ENCODE measurements at regions not wholly inside any gene's neighbourhood (a gene's known extent, or its start where the extent isn't known, plus 50 kb on each side); places are given as distances from the start of the nearest gene placed in this dataset.

DNA sequence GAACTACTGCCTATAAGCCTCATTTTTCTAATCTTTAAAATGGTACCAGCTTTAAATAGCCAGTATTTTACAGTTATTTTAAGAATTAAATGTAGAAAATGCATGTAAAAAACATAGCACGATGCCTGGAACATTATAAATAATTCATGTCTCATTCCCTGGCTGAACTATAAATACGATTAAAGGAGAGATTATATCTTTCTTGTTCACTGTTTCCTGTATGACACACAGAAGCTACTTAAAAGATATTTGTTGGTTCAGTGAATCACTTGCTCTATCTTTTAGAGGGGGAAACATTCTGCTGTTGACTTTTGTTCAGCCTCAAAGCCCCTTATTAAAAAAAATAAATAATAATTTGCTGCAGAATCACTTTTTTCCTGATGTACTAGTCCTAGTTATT lies 406.9 kb downstream of the LRFN5 start:
- DNase-seq (ENCODE audit: low read depth, low spot score) (no peak), FAIRE-seq (no peak)
- Histone ChIP-seq H3K9me1 (replicated peaks; ENCODE audit: control insufficient read depth, extremely low read depth, insufficient read depth, low read length) (no peaks in the 10 kb centered on the region), H3K4me2 (ENCODE audit: insufficient read depth, low read length) (no peak overlapping the region), H3K4me3 (replicated peaks in 1 of 3; ENCODE audit: insufficient read depth in 1 of 3, low read depth in 1 of 3, low read length in 3 of 3) (no peak overlapping the region), H3K79me2 (ENCODE audit: control insufficient read depth, insufficient read depth, low read length) (no peaks in the 10 kb centered on the region), H3K27ac (ENCODE audit: insufficient read depth, low read depth, low read length) (no peak overlapping the region), H2AFZ (ENCODE audit: low read depth, low read length) (no peak overlapping the region), H3K36me3 (ENCODE audit: control insufficient read depth in 2 of 2, extremely low read depth in 1 of 2, insufficient read depth in 2 of 2, low read length in 2 of 2) (no peaks in the 10 kb centered on the region), H3K9ac (replicated peaks; ENCODE audit: extremely low read depth, insufficient read depth, low read length) (no peak overlapping the region), H4K20me1 (replicated peaks; ENCODE audit: control insufficient read depth, extremely low read depth, insufficient read depth, low read length) (no peaks in the 10 kb centered on the region), H3K9me3 (replicated peaks; ENCODE audit: control insufficient read depth, insufficient read depth, low read length) (no peaks in the 10 kb centered on the region), H3K4me1 (ENCODE audit: control insufficient read depth, extremely low read depth, insufficient read depth, low read length) (no peaks in the 10 kb centered on the region), H3K27me3 (ENCODE audit: control insufficient read depth in 2 of 2, insufficient read depth in 2 of 2, low read length in 2 of 2) (no peaks in the 10 kb centered on the region)
- TF ChIP-seq EZH2 (IDR thresholded peaks at IDR 0.05; ENCODE audit: borderline replicate concordance, low read depth, low read length, severe bottlenecking) (no peak), FOS (IDR thresholded peaks at IDR 0.05; ENCODE audit: borderline replicate concordance, insufficient read depth, low read length) (no peak), JUN (IDR thresholded peaks at IDR 0.05; ENCODE audit: borderline replicate concordance, insufficient read depth, insufficient read length, low read depth) (no peak), POLR2A (IDR thresholded peaks at IDR 0.05; ENCODE audit: low read depth, low read length) (no peak), MYC (IDR thresholded peaks at IDR 0.05; ENCODE audit: low read depth, low read length) (no peak), GATA2 (IDR thresholded peaks at IDR 0.05; ENCODE audit: insufficient read depth, insufficient read length, low read depth, low read length) (no peak), POLR2AphosphoS5 (IDR thresholded peaks at IDR 0.05; ENCODE audit: insufficient read depth, low read depth, low read length) (no peak)
- TF ChIP-seq, protein P1, sequence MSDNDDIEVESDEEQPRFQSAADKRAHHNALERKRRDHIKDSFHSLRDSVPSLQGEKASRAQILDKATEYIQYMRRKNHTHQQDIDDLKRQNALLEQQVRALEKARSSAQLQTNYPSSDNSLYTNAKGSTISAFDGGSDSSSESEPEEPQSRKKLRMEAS (IDR thresholded peaks at IDR 0.05; ENCODE audit: insufficient read depth, insufficient read length) = no peak
- TF ChIP-seq, protein P2, sequence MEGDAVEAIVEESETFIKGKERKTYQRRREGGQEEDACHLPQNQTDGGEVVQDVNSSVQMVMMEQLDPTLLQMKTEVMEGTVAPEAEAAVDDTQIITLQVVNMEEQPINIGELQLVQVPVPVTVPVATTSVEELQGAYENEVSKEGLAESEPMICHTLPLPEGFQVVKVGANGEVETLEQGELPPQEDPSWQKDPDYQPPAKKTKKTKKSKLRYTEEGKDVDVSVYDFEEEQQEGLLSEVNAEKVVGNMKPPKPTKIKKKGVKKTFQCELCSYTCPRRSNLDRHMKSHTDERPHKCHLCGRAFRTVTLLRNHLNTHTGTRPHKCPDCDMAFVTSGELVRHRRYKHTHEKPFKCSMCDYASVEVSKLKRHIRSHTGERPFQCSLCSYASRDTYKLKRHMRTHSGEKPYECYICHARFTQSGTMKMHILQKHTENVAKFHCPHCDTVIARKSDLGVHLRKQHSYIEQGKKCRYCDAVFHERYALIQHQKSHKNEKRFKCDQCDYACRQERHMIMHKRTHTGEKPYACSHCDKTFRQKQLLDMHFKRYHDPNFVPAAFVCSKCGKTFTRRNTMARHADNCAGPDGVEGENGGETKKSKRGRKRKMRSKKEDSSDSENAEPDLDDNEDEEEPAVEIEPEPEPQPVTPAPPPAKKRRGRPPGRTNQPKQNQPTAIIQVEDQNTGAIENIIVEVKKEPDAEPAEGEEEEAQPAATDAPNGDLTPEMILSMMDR (IDR thresholded peaks at IDR 0.05; ENCODE audit: extremely low read depth in 1 of 2, insufficient read depth in 1 of 2, low read depth in 1 of 2, low read length in 2 of 2) = no peak
- POLR2A ChIA-PET = no interaction called here
- intact Hi-C loops (cut with micrococcal nuclease) = no loop called here
- dilution Hi-C loops (cut with MboI; ENCODE audit: extremely low pct_ligation_motif_present, low sequenced_read_pairs) = no loop called here
- CTCF ChIA-PET = no interaction called here
- no TSS peak for BruUV-seq (replicated peaks)

Measured in endothelial cell of umbilical vein (primary cell).